ENCODE measurements at regions not wholly inside any gene's neighbourhood (a gene's known extent, or its start where the extent isn't known, plus 50 kb on each side); places are given as distances from the start of the nearest gene placed in this dataset.

GRCh38 chr12:108390495-108391203 lies 51.5 kb upstream of the CMKLR1 start:
- in situ Hi-C loops (cut with HindIII; ENCODE audit: low pct_ligation_motif_present, low pct_unique_long_range_greater_than_20kb, low sequenced_read_pairs): no loop called here
- no peak for DNase-seq

- DNase-seq: no peak
- in situ Hi-C loops (cut with HindIII; ENCODE audit: low pct_ligation_motif_present, low pct_unique_long_range_greater_than_20kb, low sequenced_read_pairs): no loop called here
Observed at GRCh38 chr12:108389544-108389943, 50.4 kb upstream of the CMKLR1 start.

Data from ACHN (cell line).